K562 (cell line): ENCODE measurements at regions not wholly inside any gene's neighbourhood (a gene's known extent, or its start where the extent isn't known, plus 50 kb on each side); places are given as distances from the start of the nearest gene placed in this dataset.

Experiments
- ARHGAP35 ChIP-seq: fragments of 450-650 bp; IDR thresholded peaks from 2 replicates; pipeline ENCODE4 v1.6.1; 2018; ENCODE audit not compliant: partially characterized antibody
- GATAD2A ChIP-seq: fragments of 450-650 bp; IDR thresholded peaks from 2 replicates; pipeline ENCODE4 v1.6.1; 2017
- HMG20B ChIP-seq: fragments of 250-450 bp; sonication (Bioruptor Pico); IDR thresholded peaks from 2 replicates; pipeline ENCODE4 v1.5.0; 2021; ENCODE audit warnings: mild to moderate bottlenecking
- TF ChIP-seq, protein P1 (sequence below): IDR thresholded peaks from 2 replicates; pipeline ENCODE4 v1.6.1; 2011; ENCODE audit warnings: borderline replicate concordance, low read depth, mild to moderate bottlenecking, moderate library complexity, low read length; ENCODE audit not compliant: insufficient read depth, poor library complexity, severe bottlenecking
- TF ChIP-seq, protein P2 (sequence below): fragments of 450-650 bp; IDR thresholded peaks from one replicate; pipeline ENCODE4 v1.6.1; 2018; ENCODE audit warnings: mild to moderate bottlenecking, moderate library complexity; ENCODE audit not compliant: partially characterized antibody
- TF ChIP-seq, protein P3 (sequence below): fragments of 250-450 bp; sonication (Bioruptor Pico); IDR thresholded peaks from 2 replicates; pipeline ENCODE4 v1.5.0; 2022; ENCODE audit warnings: mild to moderate bottlenecking

DNA sequence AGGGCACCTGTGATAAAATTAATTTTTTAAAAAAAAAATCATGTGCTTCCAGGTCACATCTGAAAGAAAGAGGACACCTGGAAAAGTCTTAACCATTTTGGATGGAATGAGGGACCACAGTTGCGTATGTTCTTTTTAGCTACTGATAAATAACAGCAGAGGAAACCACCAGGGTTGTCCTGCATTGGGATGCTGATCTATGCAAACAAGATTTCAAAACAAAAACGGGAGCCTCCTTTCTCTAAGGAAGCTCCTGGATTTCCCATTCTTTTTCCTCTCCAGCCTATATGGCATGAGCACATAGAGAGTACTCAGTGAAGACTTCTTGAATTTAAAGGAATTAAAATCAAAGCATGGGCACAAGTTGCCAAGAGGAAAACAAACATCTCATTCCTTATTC is 145.6 kb upstream of the THBS1 start (continued):
- TF ChIP-seq, protein P1, sequence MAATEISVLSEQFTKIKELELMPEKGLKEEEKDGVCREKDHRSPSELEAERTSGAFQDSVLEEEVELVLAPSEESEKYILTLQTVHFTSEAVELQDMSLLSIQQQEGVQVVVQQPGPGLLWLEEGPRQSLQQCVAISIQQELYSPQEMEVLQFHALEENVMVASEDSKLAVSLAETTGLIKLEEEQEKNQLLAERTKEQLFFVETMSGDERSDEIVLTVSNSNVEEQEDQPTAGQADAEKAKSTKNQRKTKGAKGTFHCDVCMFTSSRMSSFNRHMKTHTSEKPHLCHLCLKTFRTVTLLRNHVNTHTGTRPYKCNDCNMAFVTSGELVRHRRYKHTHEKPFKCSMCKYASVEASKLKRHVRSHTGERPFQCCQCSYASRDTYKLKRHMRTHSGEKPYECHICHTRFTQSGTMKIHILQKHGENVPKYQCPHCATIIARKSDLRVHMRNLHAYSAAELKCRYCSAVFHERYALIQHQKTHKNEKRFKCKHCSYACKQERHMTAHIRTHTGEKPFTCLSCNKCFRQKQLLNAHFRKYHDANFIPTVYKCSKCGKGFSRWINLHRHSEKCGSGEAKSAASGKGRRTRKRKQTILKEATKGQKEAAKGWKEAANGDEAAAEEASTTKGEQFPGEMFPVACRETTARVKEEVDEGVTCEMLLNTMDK: no peak
- TF ChIP-seq GATAD2A (no peak), ARHGAP35 (no peak), HMG20B (CRISPR knock-in tag) (no peak)
- TF ChIP-seq, protein P2, sequence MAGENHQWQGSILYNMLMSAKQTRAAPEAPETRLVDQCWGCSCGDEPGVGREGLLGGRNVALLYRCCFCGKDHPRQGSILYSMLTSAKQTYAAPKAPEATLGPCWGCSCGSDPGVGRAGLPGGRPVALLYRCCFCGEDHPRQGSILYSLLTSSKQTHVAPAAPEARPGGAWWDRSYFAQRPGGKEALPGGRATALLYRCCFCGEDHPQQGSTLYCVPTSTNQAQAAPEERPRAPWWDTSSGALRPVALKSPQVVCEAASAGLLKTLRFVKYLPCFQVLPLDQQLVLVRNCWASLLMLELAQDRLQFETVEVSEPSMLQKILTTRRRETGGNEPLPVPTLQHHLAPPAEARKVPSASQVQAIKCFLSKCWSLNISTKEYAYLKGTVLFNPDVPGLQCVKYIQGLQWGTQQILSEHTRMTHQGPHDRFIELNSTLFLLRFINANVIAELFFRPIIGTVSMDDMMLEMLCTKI: no peak
- TF ChIP-seq, protein P3, sequence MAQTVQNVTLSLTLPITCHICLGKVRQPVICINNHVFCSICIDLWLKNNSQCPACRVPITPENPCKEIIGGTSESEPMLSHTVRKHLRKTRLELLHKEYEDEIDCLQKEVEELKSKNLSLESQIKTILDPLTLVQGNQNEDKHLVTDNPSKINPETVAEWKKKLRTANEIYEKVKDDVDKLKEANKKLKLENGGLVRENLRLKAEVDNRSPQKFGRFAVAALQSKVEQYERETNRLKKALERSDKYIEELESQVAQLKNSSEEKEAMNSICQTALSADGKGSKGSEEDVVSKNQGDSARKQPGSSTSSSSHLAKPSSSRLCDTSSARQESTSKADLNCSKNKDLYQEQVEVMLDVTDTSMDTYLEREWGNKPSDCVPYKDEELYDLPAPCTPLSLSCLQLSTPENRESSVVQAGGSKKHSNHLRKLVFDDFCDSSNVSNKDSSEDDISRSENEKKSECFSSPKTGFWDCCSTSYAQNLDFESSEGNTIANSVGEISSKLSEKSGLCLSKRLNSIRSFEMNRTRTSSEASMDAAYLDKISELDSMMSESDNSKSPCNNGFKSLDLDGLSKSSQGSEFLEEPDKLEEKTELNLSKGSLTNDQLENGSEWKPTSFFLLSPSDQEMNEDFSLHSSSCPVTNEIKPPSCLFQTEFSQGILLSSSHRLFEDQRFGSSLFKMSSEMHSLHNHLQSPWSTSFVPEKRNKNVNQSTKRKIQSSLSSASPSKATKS (CRISPR knock-in tag): no peak
